ENCODE measurements at regions not wholly inside any gene's neighbourhood (a gene's known extent, or its start where the extent isn't known, plus 50 kb on each side); places are given as distances from the start of the nearest gene placed in this dataset.

- TF ChIP-seq CTCF (IDR thresholded peaks at IDR 0.05; ENCODE audit: borderline replicate concordance, extremely low read depth, low read length, poor library complexity, severe bottlenecking) (no peak), EZH2 (IDR thresholded peaks at IDR 0.05; ENCODE audit: borderline replicate concordance, low read depth, low read length, severe bottlenecking) (no peak)
Observed at GRCh38 chr3:102722317-102722716, 287.5 kb downstream of the ZPLD1 start.
